ENCODE measurements at regions not wholly inside any gene's neighbourhood (a gene's known extent, or its start where the extent isn't known, plus 50 kb on each side); places are given as distances from the start of the nearest gene placed in this dataset.

- Histone ChIP-seq H3K4me3 (ENCODE audit: insufficient read depth, low read depth, low read length) (no peak overlapping the region), H3K27me3 (ENCODE audit: insufficient read depth, low read length) (no peaks in the 10 kb centered on the region), H3K36me3 (ENCODE audit: insufficient read depth, low read length) (no peaks in the 10 kb centered on the region), H3K4me1 (ENCODE audit: insufficient read depth, low read length) (peaks cover 31% of the 10 kb centered on the region), H3K9me3 (ENCODE audit: insufficient read depth, low read depth, low read length) (no peaks in the 10 kb centered on the region), H2AFZ (ENCODE audit: low read depth, low read length) (no peak overlapping the region), H3K27ac (ENCODE audit: low read depth, low read length) (no peak overlapping the region), H4K20me1 (ENCODE audit: insufficient read depth, low read length) (no peaks in the 10 kb centered on the region), H3K9ac (ENCODE audit: low read length) (no peak overlapping the region), H3K4me2 (ENCODE audit: low read length) (no peak overlapping the region), H3K79me2 (ENCODE audit: insufficient read depth, low read length) (no peaks in the 10 kb centered on the region)
- FAIRE-seq (peak; percentile 45), DNase-seq (ENCODE audit: low read depth) (no peak)
- peaks cover 5% of the 10 kb centered on the region for H3K9me3 Mint-ChIP-seq (ENCODE audit: unreplicated experiment)
- H3K4me1 Mint-ChIP-seq (ENCODE audit: low read depth, unreplicated experiment): peaks cover 29% of the 10 kb centered on the region
- no peak for TF ChIP-seq CTCF (IDR thresholded peaks at IDR 0.05; ENCODE audit: insufficient read depth, low read depth, low read length)
- TF ChIP-seq EZH2 (IDR thresholded peaks at IDR 0.05; ENCODE audit: insufficient read depth, low read length): no peak
- H3K27ac Mint-ChIP-seq (ENCODE audit: unreplicated experiment): no peak overlapping the region
- H3K4me3 Mint-ChIP-seq (ENCODE audit: unreplicated experiment): no peak overlapping the region
- no peaks in the 10 kb centered on the region for H3K27me3 Mint-ChIP-seq (ENCODE audit: low read depth, unreplicated experiment)
- peaks cover 2% of the 10 kb centered on the region for H3K36me3 Mint-ChIP-seq (ENCODE audit: low read depth, unreplicated experiment)
Measured at GRCh38 chr7:16344927-16345326, 76.4 kb downstream of the CRPPA start.

DNA sequence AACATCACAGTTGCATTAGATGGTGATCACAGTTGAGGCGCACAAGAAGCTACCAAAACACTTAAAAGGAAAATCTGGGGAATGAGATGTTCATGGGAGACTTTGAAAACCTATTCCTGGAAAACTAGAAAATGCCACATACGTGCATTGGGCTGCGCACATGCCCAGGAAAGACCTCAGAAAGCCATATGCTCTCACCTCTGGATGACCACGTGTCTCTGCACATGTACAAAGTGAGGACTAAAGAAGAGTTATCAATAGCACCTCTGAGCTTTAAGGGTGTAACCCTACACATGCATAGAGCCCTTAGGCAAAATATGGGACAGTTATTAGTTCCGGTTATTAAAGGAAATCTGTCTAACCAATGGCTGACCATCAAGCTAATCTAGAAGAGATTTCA, 77.7 kb downstream of the CRPPA start:
- Mint-ChIP-seq H3K9me3 (ENCODE audit: unreplicated experiment) (peaks cover 4% of the 10 kb centered on the region), H3K4me1 (ENCODE audit: low read depth, unreplicated experiment) (peaks cover 29% of the 10 kb centered on the region), H3K27ac (ENCODE audit: unreplicated experiment) (no peak overlapping the region), H3K27me3 (ENCODE audit: low read depth, unreplicated experiment) (no peaks in the 10 kb centered on the region), H3K4me3 (ENCODE audit: unreplicated experiment) (no peak overlapping the region), H3K36me3 (ENCODE audit: low read depth, unreplicated experiment) (peaks cover 2% of the 10 kb centered on the region)
- Histone ChIP-seq H3K9me3 (ENCODE audit: insufficient read depth, low read depth, low read length) (no peaks in the 10 kb centered on the region), H3K9ac (ENCODE audit: low read length) (no peak overlapping the region), H3K4me3 (ENCODE audit: insufficient read depth, low read depth, low read length) (no peak overlapping the region), H3K4me1 (ENCODE audit: insufficient read depth, low read length) (peaks cover 31% of the 10 kb centered on the region), H3K36me3 (ENCODE audit: insufficient read depth, low read length) (no peaks in the 10 kb centered on the region), H3K79me2 (ENCODE audit: insufficient read depth, low read length) (no peaks in the 10 kb centered on the region), H3K27me3 (ENCODE audit: insufficient read depth, low read length) (no peaks in the 10 kb centered on the region), H3K27ac (ENCODE audit: low read depth, low read length) (no peak overlapping the region), H4K20me1 (ENCODE audit: insufficient read depth, low read length) (no peaks in the 10 kb centered on the region), H3K4me2 (ENCODE audit: low read length) (no peak overlapping the region), H2AFZ (ENCODE audit: low read depth, low read length) (no peak overlapping the region)
- FAIRE-seq (peak; percentile 29), DNase-seq (ENCODE audit: low read depth) (no peak)
- TF ChIP-seq CTCF (IDR thresholded peaks at IDR 0.05; ENCODE audit: insufficient read depth, low read depth, low read length) (no peak), EZH2 (IDR thresholded peaks at IDR 0.05; ENCODE audit: insufficient read depth, low read length) (no peak)

DNA sequence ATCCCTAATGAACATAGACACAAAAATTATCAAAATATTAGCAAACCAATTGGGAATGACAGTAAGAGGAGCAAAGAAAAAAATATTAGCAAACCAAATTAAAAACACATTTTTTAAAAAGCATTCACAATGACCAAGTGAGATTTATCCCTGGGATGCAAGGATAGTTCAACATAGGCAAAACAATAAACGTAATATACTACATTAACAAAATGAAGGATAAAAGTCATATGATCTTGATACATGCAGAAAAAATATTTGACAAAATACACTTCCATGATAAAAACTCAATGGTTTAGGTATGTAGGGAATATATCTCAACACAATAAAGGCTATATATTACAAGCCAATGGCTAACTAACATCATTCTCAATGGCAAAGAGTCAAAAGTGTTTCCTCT, 83.3 kb downstream of the CRPPA start:
- FAIRE-seq (no peak), DNase-seq (ENCODE audit: low read depth) (no peak)
- Histone ChIP-seq H3K4me2 (ENCODE audit: low read length) (no peak overlapping the region), H3K79me2 (ENCODE audit: insufficient read depth, low read length) (no peaks in the 10 kb centered on the region), H3K4me1 (ENCODE audit: insufficient read depth, low read length) (no peaks in the 10 kb centered on the region), H3K4me3 (ENCODE audit: insufficient read depth, low read depth, low read length) (no peak overlapping the region), H2AFZ (ENCODE audit: low read depth, low read length) (no peak overlapping the region), H3K27me3 (ENCODE audit: insufficient read depth, low read length) (no peaks in the 10 kb centered on the region), H4K20me1 (ENCODE audit: insufficient read depth, low read length) (no peaks in the 10 kb centered on the region), H3K36me3 (ENCODE audit: insufficient read depth, low read length) (no peaks in the 10 kb centered on the region), H3K9ac (ENCODE audit: low read length) (no peak overlapping the region), H3K9me3 (ENCODE audit: insufficient read depth, low read depth, low read length) (no peaks in the 10 kb centered on the region), H3K27ac (ENCODE audit: low read depth, low read length) (no peak overlapping the region)
- no peaks in the 10 kb centered on the region for H3K27me3 Mint-ChIP-seq (ENCODE audit: low read depth, unreplicated experiment)
- no peaks in the 10 kb centered on the region for H3K9me3 Mint-ChIP-seq (ENCODE audit: unreplicated experiment)
- H3K4me3 Mint-ChIP-seq (ENCODE audit: unreplicated experiment): no peak overlapping the region
- no peaks in the 10 kb centered on the region for H3K36me3 Mint-ChIP-seq (ENCODE audit: low read depth, unreplicated experiment)
- no peak overlapping the region for H3K27ac Mint-ChIP-seq (ENCODE audit: unreplicated experiment)
- TF ChIP-seq CTCF (IDR thresholded peaks at IDR 0.05; ENCODE audit: insufficient read depth, low read depth, low read length) (no peak), EZH2 (IDR thresholded peaks at IDR 0.05; ENCODE audit: insufficient read depth, low read length) (no peak)
- H3K4me1 Mint-ChIP-seq (ENCODE audit: low read depth, unreplicated experiment): no peaks in the 10 kb centered on the region

All from astrocyte (in vitro differentiated cells and primary cell).